ENCODE measurements at regions not wholly inside any gene's neighbourhood (a gene's known extent, or its start where the extent isn't known, plus 50 kb on each side); places are given as distances from the start of the nearest gene placed in this dataset.

DNA sequence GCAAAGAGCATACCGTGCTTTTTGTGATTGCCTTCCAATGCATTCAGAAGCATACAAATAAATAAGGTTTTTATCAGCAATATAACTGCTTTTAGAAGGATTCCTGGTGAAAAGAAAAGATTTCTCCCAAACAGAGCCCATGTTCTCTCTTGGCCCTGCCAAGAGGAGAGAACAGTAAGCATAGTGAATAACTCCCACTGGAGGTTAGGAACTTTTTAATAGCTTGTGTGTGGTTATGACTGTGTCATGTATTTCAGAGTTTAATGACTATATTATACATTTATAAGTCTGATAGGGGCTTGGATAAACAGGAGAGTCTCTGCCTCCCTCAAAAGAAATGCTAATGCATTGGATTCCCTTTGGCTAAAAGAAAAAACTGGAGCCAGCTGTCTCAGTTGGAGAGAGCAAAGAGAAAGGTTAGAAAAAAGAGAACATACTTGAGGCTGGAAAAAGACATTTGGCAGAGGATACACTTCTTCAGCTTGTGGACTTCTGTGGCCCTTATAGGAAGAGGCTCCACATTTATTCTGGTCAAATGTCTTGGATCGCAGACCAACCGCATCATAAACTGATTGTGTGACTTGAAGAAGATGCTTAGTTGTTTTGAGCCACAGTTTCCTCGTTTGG is 63.0 kb upstream of the SPRED2 start:
- Histone ChIP-seq H3K27me3 (no peaks in the 10 kb centered on the region), H3K4me3 (no peak overlapping the region), H3K27ac (no peak overlapping the region), H3K4me1 (no peaks in the 10 kb centered on the region), H3K9me3 (no peaks in the 10 kb centered on the region), H3K36me3 (no peaks in the 10 kb centered on the region)
- DNase-seq (ENCODE audit: low spot score in 2 of 2): no peak
- WGBS: 71% methylated on average over 4 of the region's 4 CpGs
- TF ChIP-seq, protein P1, sequence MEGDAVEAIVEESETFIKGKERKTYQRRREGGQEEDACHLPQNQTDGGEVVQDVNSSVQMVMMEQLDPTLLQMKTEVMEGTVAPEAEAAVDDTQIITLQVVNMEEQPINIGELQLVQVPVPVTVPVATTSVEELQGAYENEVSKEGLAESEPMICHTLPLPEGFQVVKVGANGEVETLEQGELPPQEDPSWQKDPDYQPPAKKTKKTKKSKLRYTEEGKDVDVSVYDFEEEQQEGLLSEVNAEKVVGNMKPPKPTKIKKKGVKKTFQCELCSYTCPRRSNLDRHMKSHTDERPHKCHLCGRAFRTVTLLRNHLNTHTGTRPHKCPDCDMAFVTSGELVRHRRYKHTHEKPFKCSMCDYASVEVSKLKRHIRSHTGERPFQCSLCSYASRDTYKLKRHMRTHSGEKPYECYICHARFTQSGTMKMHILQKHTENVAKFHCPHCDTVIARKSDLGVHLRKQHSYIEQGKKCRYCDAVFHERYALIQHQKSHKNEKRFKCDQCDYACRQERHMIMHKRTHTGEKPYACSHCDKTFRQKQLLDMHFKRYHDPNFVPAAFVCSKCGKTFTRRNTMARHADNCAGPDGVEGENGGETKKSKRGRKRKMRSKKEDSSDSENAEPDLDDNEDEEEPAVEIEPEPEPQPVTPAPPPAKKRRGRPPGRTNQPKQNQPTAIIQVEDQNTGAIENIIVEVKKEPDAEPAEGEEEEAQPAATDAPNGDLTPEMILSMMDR (IDR thresholded peaks at IDR 0.05): no peak
- TF ChIP-seq EP300 (IDR thresholded peaks at IDR 0.05) (no peak), POLR2A (IDR thresholded peaks at IDR 0.05) (no peak), POLR2AphosphoS5 (IDR thresholded peaks at IDR 0.05) (no peak)

DNA sequence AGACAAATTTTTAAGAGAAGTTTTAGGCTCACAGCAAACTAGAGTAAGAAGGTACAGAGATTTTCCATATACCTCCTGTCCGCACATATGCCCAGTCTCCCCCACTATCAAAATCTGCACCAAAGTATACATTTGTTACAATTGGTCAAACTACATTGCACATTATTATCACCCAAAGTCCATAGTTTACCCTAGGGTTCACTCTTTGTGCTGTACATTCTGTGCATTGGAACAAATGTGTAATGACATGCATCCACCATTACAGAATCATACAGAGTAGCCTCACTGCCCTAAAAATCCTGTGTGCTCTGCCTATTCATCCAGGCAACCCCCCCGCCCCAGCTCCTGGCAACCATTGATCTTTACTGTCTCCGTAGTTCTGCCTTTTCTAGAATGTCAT is 61.7 kb upstream of the SPRED2 start:
- no peak overlapping the region for H3K27ac ChIP-seq

DNA sequence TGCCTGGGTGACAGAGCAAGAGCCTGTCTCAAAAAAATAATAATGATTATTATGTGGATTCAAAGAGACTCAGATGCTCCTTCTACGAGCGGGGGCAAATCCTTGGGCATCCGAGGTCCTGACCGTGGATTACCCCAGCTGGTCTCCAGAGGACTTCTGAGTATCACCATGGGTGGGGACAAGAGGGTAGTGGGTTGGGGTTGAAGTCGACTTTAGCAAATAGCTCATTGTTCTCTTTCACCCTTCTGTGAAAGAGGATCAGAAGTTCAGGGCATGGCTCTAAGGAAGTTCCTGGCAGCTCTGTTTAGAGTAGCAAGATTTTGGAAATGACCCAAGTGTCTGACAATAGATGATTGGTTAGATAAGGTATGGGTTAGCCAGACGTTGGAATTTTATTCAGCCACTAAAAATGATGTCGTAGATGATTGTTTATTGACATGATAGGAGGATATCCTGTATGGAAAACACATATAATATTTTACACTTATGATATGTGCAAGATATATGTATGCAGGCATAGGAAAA is 59.0 kb upstream of the SPRED2 start:
- 66% methylated on average over 7 of the region's 7 CpGs for WGBS
- no peaks in the 10 kb centered on the region for H3K36me3 ChIP-seq
- H3K4me3 ChIP-seq: no peak overlapping the region
- no peak overlapping the region for H3K27ac ChIP-seq
- no peaks in the 10 kb centered on the region for H3K9me3 ChIP-seq
- no peaks in the 10 kb centered on the region for H3K4me1 ChIP-seq
- DNase-seq (ENCODE audit: low spot score in 2 of 2): no peak
- TF ChIP-seq POLR2A (IDR thresholded peaks at IDR 0.05) (no peak), POLR2AphosphoS5 (IDR thresholded peaks at IDR 0.05) (no peak), EP300 (IDR thresholded peaks at IDR 0.05) (no peak)
- TF ChIP-seq, protein P1 (IDR thresholded peaks at IDR 0.05): no peak
- H3K27me3 ChIP-seq: no peaks in the 10 kb centered on the region

More for the DNA sequence above, 61.7 kb upstream of the SPRED2 start:
- no peaks in the 10 kb centered on the region for H3K27me3 ChIP-seq
- no peak for DNase-seq (ENCODE audit: low spot score in 2 of 2)
- H3K4me3 ChIP-seq: no peak overlapping the region
- H3K36me3 ChIP-seq: no peaks in the 10 kb centered on the region
- H3K4me1 ChIP-seq: no peaks in the 10 kb centered on the region
- no peaks in the 10 kb centered on the region for H3K9me3 ChIP-seq
- 96% methylated on average over 3 of the region's 3 CpGs for WGBS
- TF ChIP-seq POLR2AphosphoS5 (IDR thresholded peaks at IDR 0.05) (no peak), EP300 (IDR thresholded peaks at IDR 0.05) (no peak), POLR2A (IDR thresholded peaks at IDR 0.05) (no peak)
- TF ChIP-seq, protein P1 (IDR thresholded peaks at IDR 0.05): no peak

DNA sequence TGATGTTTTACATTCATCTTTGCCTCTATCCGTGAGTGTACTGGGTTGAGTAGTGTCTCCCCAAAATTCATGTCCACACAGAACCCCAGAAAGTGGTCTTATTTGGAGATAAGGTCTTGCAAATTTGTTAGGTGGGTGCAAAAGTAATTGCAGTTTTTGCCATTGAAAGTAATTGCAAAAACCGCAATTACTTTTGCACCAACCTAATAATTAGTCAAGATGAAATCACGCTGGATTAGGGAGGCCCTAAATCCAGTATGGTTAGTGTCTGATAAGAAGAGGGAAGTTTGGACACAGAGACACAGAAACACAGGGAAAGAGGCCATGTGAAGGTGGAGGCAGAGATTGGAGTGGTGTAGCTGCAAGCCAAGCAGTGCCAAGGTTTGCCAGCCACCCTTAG is 57.8 kb upstream of the SPRED2 start:
- 93% methylated on average over 3 of the region's 3 CpGs for WGBS
- no peak for DNase-seq (ENCODE audit: low spot score in 2 of 2)
- no peaks in the 10 kb centered on the region for H3K9me3 ChIP-seq
- H3K4me1 ChIP-seq: no peaks in the 10 kb centered on the region
- no peak overlapping the region for H3K4me3 ChIP-seq
- TF ChIP-seq EP300 (IDR thresholded peaks at IDR 0.05): no peak
- H3K27me3 ChIP-seq: no peaks in the 10 kb centered on the region
- no peaks in the 10 kb centered on the region for H3K36me3 ChIP-seq
- no peak overlapping the region for H3K27ac ChIP-seq

DNA sequence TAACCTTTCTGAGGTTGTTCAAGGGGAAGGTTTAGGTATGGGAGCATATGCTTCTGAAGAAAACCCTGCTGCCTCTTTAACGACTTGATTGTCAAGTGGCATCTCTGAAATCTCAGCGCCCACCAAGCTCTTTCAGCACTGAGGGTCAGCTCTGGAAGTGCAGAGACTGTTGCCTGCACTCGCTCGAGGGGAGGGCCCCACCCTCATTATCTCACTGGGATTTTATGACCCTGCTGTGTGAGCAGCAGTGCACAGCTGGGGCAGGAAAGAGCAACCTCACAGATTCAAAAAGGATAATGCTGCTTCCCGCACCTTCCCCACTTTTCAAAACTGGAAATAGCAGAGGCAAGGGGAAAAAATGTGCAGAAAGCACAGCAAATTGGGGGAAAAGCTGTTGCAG is 56.9 kb upstream of the SPRED2 start:
- Histone ChIP-seq H3K4me3 (no peak overlapping the region), H3K4me1 (no peaks in the 10 kb centered on the region), H3K27ac (no peak overlapping the region), H3K36me3 (no peaks in the 10 kb centered on the region), H3K9me3 (no peaks in the 10 kb centered on the region), H3K27me3 (no peaks in the 10 kb centered on the region)
- no peak for DNase-seq (ENCODE audit: low spot score in 2 of 2)
- 45% methylated on average over 5 of the region's 5 CpGs for WGBS
- TF ChIP-seq, protein P1 (IDR thresholded peaks at IDR 0.05): no peak
- TF ChIP-seq POLR2A (IDR thresholded peaks at IDR 0.05) (no peak), EP300 (IDR thresholded peaks at IDR 0.05) (no peak)

DNA sequence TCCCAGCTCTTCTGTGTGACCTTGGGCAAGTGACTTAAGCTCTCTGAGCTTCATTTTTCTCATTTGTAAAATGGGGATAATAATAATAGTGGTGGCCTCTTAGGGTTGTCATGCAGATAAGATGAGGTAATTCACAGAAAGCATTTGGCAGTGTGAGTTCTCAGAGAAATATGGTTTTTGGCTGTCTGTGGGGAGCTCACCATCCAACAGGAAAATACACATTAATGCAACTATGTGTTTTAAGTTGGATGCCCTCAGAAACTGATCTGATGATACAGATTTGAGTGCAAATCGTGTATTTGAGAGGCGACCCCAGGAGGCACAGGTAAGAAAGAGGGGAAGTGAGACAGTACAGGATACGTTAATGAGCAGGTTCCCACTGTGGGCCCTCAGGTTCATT is 56.1 kb upstream of the SPRED2 start:
- TF ChIP-seq, protein P1 (IDR thresholded peaks at IDR 0.05): no peak
- TF ChIP-seq POLR2AphosphoS5 (IDR thresholded peaks at IDR 0.05) (no peak), EP300 (IDR thresholded peaks at IDR 0.05) (no peak), POLR2A (IDR thresholded peaks at IDR 0.05) (no peak)
- WGBS: 90% methylated on average over 3 of the region's 3 CpGs
- no peak overlapping the region for H3K4me3 ChIP-seq
- no peak overlapping the region for H3K27ac ChIP-seq
- H3K4me1 ChIP-seq: no peaks in the 10 kb centered on the region
- no peaks in the 10 kb centered on the region for H3K27me3 ChIP-seq
- no peaks in the 10 kb centered on the region for H3K36me3 ChIP-seq
- H3K9me3 ChIP-seq: no peaks in the 10 kb centered on the region
- no peak for DNase-seq (ENCODE audit: low spot score in 2 of 2)

Measured in suprapubic skin (tissue), 4 donors.